ENCODE measurements at regions not wholly inside any gene's neighbourhood (a gene's known extent, or its start where the extent isn't known, plus 50 kb on each side); places are given as distances from the start of the nearest gene placed in this dataset.

GRCh38 chr20:21821358-21821757 is 115.9 kb downstream of the PAX1 start:
- TF ChIP-seq CTCF (optimal IDR thresholded peaks at IDR 0.05 in 1 of 3, IDR thresholded peaks at IDR 0.05 in 1 of 3, conservative IDR thresholded peaks at IDR 0.05 in 1 of 3; ENCODE audit: extremely low read depth in 1 of 3, insufficient read depth in 2 of 3, low read length in 3 of 3) (no peak), EZH2 (IDR thresholded peaks at IDR 0.05; ENCODE audit: low read length) (no peak)
